Suprapubic skin (tissue), 4 donors: ENCODE measurements at regions not wholly inside any gene's neighbourhood (a gene's known extent, or its start where the extent isn't known, plus 50 kb on each side); places are given as distances from the start of the nearest gene placed in this dataset.

ENCODE experiments used
- CTCF ChIP-seq, 2 donors: fragments of 200-600 bp in 1 of 2; fragments of 450-650 bp in 1 of 2; sonication (generic) in 1 of 2; IDR thresholded peaks; one replicate each; pipeline ENCODE4 v1.5.1; 2016 to 2019; ENCODE audit warnings: antibody characterized with exemption in 2 of 2, mild to moderate bottlenecking in 1 of 2, moderate library complexity in 1 of 2
- EP300 ChIP-seq: sonication (generic); formaldehyde crosslinking; IDR thresholded peaks from one replicate; pipeline ENCODE4 v1.6.1; 2017; ENCODE audit warnings: antibody characterized with exemption
- POLR2A ChIP-seq, 2 donors: fragments of 450-650 bp; IDR thresholded peaks; one replicate each; pipeline ENCODE4 v1.6.1; 2017; ENCODE audit warnings: antibody characterized with exemption in 2 of 2, mild to moderate bottlenecking in 2 of 2, moderate library complexity in 2 of 2
- POLR2AphosphoS5 ChIP-seq, 3 donors: sonication (generic); formaldehyde crosslinking; IDR thresholded peaks; one replicate each; pipeline ENCODE4 v1.6.1; 2017; ENCODE audit warnings: antibody characterized with exemption in 3 of 3

GRCh38 chr16:26301516-26301915 is 609.8 kb downstream of the HS3ST4 start:
- no peak for TF ChIP-seq CTCF (IDR thresholded peaks at IDR 0.05)
- no peak for TF ChIP-seq POLR2A (IDR thresholded peaks at IDR 0.05)
- no peak for TF ChIP-seq POLR2AphosphoS5 (IDR thresholded peaks at IDR 0.05)
- no peak for TF ChIP-seq EP300
